HL-60/S4 (cell line): ENCODE measurements at regions not wholly inside any gene's neighbourhood (a gene's known extent, or its start where the extent isn't known, plus 50 kb on each side); places are given as distances from the start of the nearest gene placed in this dataset.

Experiments
- in situ Hi-C: fragments of 300-500 bp; cut with MboI; formaldehyde crosslinking; loops from 2 replicates; pipeline ENCODE4 v1.14.3; 2022; ENCODE audit warnings: low sequenced_read_pairs

DNA sequence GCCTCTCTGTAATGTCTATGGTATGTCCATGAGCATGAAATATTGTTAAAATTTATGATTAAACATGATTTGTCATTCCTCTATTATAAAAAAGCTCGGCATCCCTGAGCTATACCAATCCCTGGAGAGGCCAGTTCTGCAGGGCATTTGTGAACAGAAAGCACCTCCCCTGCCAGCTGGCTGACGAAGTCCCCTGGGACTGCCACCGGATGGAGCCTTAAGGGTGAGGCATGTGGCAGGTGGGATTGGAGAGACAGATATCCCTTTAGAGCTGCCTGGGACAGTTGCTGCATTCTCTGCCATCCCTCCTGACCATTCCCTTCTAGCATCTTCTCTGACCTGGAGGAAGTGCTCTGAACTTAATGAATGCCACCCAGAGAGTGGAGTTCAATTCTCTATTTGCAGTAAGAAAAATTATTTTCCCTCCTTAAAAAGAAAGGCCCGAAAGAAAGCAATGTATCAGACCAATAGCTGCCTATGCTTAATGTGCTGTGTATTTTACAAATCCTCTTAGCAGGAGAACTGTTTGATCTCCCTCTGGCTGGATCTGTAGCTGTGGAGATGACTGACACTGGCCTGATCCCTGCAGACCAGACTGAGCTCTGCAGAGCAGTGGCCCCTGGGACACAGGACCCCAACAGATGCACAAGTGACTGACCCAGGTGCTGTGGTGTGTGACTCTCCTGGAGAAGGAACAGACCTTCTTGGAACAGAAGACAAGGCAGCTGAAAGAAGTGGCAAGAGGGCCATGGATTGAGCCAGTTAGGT, 219.0 kb upstream of the NAV2 start:
- in situ Hi-C loops, result no loop called here

DNA sequence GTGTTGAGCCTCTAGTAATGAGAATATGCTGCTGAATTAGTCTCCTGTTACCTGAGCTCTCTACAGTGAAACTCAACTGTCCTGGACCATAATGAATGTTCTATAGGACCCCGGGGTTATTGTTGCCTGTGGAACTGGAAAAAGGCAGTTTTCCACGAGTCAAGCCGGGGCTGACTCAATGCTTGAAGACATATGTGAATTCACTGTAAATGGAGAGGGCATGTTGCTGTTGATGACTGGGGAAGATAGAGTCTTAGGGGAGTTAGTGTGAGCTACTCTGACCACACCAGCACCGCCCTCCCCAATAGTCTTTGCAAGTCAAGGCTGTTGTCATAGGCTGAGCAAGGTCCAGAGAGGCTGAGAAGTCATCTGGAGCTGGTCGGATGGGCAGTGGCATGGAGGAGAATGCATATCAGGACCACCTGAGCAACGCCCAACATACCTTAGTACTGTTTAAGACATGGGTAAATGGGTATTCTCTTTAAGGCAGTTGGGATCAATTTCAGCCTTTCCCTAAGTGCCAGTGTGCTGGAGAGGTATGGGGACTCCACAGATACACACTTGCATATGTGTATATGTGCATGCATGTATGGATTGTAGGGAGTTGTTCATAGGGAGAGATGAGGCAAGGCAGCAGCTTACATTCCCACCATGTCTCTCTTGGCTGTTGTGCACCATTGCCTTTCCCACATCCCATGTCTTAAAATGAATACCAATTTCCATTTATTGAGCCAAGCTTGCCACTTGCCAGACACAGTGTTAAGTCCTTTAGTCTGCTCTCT, 230.1 kb upstream of the NAV2 start:
- in situ Hi-C loops, result no loop called here

DNA sequence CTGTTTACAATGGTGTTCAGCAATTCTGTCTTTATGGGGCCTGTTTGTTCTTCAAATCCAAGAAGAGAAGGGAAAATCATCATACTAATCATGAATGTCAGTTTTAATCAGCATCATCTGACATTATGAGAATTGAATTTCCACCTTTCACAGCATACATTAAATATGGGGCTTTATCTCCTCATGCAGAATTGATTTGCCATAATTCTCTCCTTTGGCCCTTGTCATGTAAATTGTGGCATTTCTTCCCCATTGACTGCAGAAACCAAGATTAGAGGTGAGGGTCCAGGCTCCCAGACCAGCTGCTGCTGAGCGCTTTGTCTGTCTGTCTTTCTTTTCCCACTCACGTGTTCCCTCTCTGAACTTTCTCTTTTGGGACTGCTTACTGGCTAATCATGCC, 232.1 kb upstream of the NAV2 start:
- in situ Hi-C loops, result no loop called here

DNA sequence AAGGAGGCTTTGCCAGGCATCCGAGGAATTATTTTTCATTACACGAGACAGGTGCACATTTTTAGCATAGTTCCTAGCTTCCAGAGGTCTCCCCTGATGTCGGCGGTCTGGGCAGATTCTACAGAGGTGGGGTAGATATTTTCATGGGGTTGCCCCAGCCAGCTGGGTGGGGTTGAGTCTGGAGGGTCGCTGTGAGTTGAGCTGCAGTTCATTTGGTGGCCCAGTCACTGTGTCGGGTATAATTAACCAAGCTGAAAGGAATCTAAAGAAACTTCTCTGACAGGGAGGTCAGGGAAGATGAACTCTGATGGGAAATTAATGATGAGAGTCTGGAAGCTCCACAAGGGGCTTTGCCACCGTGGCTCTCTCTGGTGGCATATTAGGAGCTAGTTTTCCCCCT, 233.7 kb upstream of the NAV2 start:
- in situ Hi-C loops, result no loop called here

DNA sequence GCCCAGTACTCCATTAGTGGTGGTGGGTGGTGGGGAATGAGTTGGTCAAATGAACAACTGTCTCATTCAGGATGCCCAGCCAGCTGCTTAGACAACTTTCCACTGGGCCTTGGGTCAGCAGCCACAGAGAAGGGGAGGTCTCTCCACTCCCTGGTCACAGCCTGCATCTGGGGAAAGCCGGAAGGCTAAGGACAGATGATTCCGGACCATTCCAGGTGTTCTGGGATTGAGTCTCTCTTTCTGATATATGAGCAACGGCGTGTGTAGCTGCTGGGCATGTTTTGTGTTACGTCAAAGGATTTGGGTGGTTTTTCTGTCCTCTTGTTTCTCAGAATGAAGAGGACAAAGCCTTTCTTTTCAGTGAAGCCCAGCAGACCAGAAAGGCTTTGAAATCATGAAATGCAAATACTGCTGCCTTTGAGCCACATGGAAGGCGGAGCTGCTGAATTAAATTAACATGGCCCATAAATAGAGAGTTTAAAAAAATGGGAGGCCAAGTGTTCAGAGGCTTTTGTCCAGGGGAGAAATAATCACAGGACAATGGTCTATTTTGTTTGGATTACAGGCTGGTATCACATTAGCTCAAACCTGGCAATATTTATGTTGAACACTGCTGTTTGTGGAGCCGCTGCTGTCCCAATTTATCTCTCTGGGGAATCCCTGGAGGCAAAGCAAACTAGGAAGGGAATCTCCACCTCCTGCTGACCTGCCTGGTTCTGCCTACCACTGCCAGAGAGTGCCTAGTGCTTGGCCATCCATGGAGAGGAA, 234.4 kb upstream of the E2F8 start:
- in situ Hi-C loops, result no loop called here

DNA sequence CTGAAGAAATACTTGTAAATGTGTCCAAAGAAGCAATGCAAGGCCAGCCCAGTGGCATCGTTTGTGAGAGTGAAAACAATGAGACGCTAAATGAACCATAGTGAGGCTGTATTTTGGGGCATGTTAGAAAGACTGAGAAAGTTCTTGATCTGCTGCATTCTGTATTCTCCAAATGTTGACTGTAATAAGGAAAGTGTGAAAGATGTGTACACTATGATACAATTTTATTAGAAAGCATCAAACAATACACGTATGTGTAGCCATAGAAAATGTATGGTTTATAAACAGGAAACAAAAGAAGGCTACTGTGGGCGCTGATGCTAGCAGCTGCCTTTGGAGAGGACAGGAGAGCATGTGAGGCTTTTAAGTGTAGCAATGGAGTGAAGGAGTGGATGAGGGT, 233.5 kb upstream of the E2F8 start:
- in situ Hi-C loops, result no loop called here

DNA sequence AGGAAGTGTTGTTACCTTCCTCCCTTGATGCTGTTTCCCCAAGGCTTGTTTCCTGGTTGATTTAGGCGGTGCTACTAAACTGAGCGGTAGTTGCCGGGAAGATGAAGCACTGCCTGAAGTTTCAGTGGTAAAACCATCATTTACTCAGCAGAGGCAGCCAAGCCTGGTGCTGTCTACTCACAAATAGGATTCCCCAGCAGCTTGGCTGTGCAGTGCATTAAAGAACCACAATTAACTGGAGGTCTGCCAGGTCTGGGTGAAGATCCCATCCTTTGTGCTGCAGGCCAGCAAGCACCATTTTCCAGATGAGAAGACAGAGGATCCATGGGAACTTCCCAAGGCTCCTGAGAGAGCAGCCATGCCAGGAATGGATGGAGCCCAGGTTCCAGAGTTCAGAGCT, 231.9 kb upstream of the E2F8 start:
- in situ Hi-C loops, result no loop called here

DNA sequence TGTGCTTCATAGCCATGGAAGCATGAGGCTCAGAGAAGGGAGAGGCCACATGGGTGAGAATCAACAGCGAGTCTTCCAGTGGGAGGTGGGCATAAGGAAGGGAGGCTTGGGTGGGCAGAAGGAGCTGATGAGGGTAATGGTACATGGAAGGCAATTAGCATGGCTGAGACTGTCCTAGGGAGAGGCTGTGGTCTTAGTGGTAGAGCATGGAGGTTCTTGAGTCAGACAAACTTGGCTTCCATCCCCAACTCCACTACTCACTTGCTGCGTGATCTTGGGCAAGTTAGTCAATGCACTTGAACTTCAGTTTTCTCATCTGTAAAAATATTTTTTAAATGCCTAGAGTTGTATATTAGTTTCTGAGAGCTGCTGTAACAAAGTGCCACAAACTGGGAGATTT, 227.2 kb upstream of the E2F8 start:
- in situ Hi-C loops, result no loop called here

DNA sequence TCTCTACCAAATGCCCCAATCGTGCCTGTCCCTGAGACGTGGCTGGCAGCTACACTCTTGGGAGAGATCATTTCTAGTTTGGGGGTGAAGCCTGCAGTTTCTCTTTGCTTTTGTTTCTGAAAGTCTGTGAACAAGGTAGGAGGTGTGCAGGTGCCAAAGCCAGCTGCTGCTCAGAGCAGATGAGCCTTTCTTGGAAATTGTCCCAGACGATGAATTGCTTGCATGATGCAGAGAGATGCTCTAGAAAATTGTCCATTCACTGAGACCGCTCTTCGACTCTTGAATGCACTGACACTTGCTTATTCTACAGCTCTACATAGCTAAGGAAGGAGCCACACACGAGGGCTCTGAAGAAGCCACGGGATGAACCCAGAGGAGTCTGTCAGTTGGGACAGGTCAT, 225.6 kb upstream of the E2F8 start:
- in situ Hi-C loops, result no loop called here

DNA sequence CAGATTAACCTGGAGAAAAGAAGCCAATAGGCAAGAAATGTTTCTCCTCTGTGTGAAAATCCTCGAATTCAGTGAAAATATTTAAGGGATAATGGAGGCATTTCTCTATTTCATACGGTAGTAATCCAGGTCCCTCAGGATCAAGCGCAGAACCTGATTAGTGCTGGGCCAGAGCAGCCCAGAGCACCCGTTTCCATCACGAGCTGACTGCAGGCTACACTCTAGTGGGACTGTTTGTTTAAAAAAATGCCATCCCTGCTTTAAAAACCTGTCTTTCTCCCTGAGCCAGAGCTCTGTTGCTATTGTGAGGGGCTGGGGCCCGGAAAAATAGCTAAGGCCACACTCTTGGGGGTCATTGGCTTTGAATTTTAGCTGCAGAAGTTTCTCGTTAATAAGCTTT, 223.2 kb upstream of the E2F8 start:
- in situ Hi-C loops, result no loop called here

DNA sequence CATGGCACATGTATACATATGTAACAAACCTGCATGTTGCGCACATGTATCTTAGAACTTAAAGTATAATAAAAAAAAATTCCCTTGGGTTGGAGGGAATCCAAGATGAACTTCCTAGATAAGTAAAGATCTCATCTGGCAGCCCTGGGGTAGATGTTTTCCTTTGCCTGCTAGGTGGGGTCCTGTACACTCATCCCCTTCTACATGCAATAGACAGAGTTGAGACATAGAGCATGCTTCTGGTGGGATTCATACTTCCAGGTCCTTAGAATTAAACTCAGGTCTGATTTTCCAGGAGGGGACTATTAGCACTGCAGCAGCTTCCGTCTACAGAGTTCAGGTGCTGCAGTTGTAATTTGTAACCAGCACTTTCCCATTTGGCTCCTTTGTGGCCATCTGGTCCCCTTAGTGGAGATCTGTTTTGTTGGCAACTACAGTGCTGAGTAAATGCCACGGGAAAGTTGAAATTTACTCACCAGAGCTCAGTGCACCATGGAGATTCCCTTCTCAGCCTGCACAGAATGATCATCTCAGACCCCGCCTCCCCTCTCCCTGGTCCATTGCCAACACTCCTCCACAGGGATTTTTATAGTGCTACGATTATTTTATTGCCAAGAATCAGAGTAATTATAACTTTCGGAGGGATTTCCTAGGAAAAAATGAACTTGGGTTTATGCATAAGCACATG, 220.1 kb upstream of the E2F8 start:
- in situ Hi-C loops, result no loop called here

DNA sequence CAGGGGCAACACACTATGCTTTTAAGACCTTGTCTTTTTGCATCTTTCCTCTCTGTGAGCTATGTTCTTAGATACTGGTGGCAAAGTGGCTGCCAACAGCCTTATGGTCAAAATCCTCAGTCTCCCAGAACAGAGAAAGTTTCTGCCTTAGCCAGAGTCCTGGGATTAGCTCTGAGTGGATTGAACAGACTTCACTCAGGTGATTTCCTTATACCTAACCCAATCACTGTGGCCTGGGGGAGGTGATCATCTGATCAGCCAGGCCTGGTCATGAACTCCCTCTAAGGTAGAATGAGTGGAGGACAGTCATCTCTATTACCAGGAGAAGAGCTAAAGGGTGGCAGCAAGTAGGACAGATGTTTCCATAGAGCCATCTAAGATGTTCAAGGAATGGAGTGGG, 218.5 kb upstream of the E2F8 start:
- in situ Hi-C loops, result no loop called here

DNA sequence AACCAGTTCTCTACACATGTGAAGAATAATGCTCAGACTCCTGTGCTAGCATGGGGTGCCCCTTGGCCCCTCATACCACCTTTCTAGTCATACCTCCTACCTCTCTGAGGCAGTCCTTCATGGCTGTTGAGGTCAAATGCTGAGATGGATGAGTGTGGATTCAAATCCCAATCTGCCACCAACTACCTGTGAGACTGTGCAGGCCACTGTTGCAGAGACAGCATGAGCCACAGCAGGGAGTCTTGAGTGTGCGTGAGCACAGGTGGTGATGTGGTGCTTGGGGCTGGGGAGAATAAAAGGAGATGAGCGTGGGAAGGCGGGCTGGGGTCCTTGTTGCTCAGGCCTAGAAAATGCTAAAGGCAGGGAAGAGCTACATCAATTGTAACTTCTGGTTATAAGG, 218.0 kb upstream of the E2F8 start:
- in situ Hi-C loops, result no loop called here

DNA sequence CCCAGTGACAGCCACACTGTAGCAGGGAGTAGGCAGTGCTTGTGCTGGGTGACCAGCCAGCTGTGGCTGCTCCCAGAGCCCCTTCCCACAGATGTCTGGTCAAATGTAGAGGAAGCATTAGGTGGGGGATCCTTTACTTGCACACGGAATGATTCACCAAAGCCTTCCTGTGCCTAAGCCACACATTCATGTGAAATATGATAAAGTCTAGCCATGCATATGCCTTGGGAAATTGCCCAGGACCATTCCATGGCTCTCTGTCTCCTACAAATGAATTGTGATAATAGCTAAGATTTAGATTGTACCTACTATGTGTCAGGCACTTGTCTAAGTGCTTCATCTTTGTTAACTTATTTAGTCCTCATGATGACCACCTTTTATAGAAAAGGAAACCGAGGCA, 217.5 kb upstream of the E2F8 start:
- in situ Hi-C loops, result no loop called here

DNA sequence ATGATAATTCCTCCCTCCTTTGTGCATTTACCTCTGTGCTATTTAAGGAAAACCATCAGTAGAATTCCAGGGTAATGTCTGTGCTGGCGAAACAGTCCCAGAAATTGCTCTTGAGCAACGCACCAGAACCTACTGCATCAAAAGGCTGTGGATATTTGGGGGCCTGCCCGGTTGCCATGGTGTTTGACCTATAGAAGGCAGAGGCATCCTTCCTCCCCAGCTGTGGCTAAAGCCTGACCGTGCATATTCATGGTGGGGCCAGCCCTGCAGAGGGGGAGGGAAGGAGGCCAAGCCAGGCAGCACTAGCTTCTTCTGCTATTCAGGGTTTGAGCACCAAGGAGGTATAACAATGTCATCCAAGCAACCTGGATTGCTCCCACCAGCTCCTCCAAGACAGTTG, 215.0 kb upstream of the E2F8 start:
- in situ Hi-C loops, result no loop called here

DNA sequence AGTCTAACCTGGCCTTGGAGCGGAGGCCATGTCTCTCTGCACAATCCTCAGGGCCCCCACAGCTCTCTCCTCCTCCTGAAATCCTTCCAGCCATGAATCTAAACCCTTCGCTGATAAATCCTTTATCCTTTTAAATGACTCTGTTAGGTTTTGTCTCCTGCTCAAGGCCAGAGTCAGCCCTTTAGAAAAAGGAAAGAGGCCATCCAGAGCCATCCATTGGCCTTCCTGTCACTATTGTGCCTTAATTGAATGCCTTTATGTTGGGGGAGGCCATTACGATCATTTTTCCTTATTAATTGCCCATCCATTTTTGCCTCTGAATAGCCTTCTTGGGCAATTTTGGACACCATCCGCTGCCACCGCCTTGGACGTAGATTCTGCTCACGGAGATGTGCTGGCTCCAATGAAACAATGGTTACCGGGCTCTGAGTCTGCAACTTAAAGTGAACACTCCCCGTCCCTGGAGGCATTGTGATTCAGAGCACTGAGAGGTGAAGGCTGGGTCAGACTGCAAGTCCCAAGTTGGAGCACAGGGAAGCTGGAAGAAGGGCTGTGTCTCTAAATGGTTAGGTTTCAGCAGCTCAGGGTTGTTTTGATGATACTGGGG, 213.0 kb upstream of the E2F8 start:
- in situ Hi-C loops, result no loop called here

DNA sequence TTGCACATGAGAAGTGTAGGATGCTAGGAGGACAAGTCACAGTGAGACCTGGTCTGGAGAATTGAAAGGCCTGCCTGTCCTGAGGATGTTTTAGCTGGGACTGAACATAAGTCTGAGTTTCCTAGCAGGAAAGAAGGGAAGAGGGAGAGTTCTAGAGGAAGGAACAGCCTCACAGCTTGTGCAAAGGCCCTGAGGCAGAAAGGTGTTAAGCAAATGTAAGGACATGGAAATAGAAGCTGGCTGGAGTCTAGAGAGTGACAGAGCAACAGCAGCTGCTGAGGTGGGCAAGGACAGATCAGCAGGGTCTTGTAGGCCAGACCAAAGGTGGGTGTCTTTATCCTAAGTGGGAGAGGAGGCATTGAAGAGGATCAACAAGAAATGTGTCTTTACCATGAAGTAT, 210.9 kb upstream of the E2F8 start:
- in situ Hi-C loops, result no loop called here

DNA sequence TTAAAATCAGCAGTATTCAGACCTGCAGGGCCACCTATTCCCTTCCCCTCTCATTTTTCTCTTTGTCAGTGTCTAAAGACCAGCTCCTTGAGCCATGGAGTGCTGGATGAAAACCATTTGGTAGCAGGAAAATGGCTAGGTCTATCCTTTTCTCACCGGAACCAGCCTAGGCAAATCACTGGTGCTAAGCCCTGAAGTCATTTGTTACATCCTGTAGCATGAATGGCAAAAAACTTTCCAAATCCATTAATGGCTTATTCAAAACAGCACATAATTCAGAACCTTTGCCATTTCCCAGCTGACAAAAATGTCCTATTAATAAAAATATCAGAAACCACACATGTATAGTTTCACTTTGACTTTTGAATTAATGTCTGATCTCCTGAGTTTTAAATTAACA, 209.5 kb upstream of the E2F8 start:
- in situ Hi-C loops, result no loop called here

DNA sequence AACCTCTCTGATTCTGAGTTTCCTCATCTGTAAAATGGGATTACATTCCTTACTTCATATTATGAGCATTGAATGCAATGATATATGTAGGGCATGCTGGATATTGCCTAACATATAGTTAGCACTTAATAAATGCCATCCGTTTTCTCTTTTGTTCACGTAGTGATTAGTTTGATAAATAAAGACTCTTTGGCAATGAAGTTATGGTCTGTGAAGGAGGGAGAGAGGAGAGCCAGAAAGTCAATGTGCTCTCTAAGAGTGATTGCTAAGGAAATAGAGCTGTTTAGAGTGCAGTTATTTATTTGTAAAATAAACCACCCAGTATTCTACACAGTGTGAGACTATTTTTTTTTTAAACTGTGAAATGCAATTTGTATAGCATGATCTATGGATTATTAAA, 207.9 kb upstream of the E2F8 start:
- in situ Hi-C loops, result no loop called here

DNA sequence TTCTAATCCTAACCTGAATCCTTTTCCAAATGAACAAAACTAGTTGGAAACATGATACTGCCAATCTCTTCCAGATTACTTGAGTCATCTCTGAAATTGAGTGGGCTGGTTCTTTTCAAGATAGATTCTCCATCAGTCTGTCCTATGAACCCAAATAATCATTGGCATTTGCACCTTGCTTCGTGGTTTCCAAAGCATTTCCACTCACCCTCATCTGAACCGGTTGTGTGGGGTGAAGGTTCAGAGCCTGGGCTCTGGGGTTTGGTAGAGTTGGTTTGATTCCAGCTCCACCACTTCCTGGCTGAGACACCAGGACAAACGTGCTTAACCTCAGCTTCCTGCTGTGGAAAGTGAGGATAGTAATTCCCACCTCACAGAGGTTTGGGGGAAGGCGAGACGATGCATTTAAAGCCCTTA, 206.4 kb upstream of the E2F8 start:
- in situ Hi-C loops, result no loop called here

DNA sequence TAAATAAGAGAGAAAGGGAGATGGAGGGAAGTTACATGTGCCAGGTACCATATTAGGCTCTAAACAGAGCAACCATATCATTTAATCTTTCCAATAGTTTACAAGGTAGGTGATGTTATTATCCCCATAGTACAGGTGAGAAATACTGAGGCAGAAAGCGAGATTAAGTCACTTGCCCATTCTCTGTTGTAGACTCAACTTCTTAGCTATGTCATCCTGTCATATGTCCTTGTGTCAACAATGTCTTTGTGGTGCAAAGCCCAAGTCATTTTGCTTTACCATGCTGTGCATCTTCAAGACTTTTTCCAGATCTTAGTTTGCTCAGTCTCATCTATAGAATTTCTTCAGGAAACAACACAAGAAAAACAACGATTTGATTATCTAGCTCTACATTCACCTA, 205.0 kb upstream of the E2F8 start:
- in situ Hi-C loops, result no loop called here
